ENCODE measurements at regions not wholly inside any gene's neighbourhood (a gene's known extent, or its start where the extent isn't known, plus 50 kb on each side); places are given as distances from the start of the nearest gene placed in this dataset.

GRCh38 chr2:151197184-151198108, 64.2 kb downstream of the RBM43 start:
- TF ChIP-seq POLR2AphosphoS5 (IDR thresholded peaks at IDR 0.05; ENCODE audit: borderline replicate concordance, low read depth, low read length) = no peak
- no peak for TF ChIP-seq EZH2 (IDR thresholded peaks at IDR 0.05)
- no peak for TF ChIP-seq FOXP2 (optimal IDR thresholded peaks at IDR 0.05; ENCODE audit: control extremely low read depth, extremely low read length, insufficient read depth)
- DNase-seq (ENCODE audit: low read depth, low spot score) = no peak
- Histone ChIP-seq H3K9me3 (ENCODE audit: low read depth, low read length) (no peaks in the 10 kb centered on the region), H3K4me3 (no peak overlapping the region), H3K9ac (ENCODE audit: insufficient read length) (no peak overlapping the region), H3K36me3 (ENCODE audit: insufficient read depth, low read length) (no peaks in the 10 kb centered on the region), H3K27ac (no peak overlapping the region)

GRCh38 chr2:151193576-151193975, 68.1 kb downstream of the RBM43 start:
- H3K4me3 ChIP-seq = no peak overlapping the region
- no peak overlapping the region for H3K27ac ChIP-seq
- DNase-seq (ENCODE audit: low read depth, low spot score) = no peak
- no peaks in the 10 kb centered on the region for H3K36me3 ChIP-seq (ENCODE audit: insufficient read depth, low read length)
- TF ChIP-seq EZH2 (IDR thresholded peaks at IDR 0.05) = no peak
- TF ChIP-seq POLR2AphosphoS5 (IDR thresholded peaks at IDR 0.05; ENCODE audit: borderline replicate concordance, low read depth, low read length) = no peak
- TF ChIP-seq FOXP2 (optimal IDR thresholded peaks at IDR 0.05; ENCODE audit: control extremely low read depth, extremely low read length, insufficient read depth) = no peak
- no peaks in the 10 kb centered on the region for H3K9me3 ChIP-seq (ENCODE audit: low read depth, low read length)
- no peak overlapping the region for H3K9ac ChIP-seq (ENCODE audit: insufficient read length)

- no peak for DNase-seq (ENCODE audit: low read depth, low spot score)
- Histone ChIP-seq H3K27ac (no peak overlapping the region), H3K9me3 (ENCODE audit: low read depth, low read length) (no peaks in the 10 kb centered on the region), H3K36me3 (ENCODE audit: insufficient read depth, low read length) (no peaks in the 10 kb centered on the region), H3K4me3 (no peak overlapping the region), H3K9ac (ENCODE audit: insufficient read length) (no peak overlapping the region)
- TF ChIP-seq FOXP2 (optimal IDR thresholded peaks at IDR 0.05; ENCODE audit: control extremely low read depth, extremely low read length, insufficient read depth) (no peak), EZH2 (IDR thresholded peaks at IDR 0.05) (no peak), POLR2AphosphoS5 (IDR thresholded peaks at IDR 0.05; ENCODE audit: borderline replicate concordance, low read depth, low read length) (no peak)
These were observed 69.0 kb downstream of the RBM43 start for GRCh38 chr2:151192681-151193080.

- no peak for DNase-seq (ENCODE audit: low read depth, low spot score)
- H3K9me3 ChIP-seq (ENCODE audit: low read depth, low read length) = no peaks in the 10 kb centered on the region
- no peak overlapping the region for H3K9ac ChIP-seq (ENCODE audit: insufficient read length)
- no peak overlapping the region for H3K4me3 ChIP-seq
- TF ChIP-seq EZH2 (IDR thresholded peaks at IDR 0.05) = no peak
- no peak for TF ChIP-seq POLR2AphosphoS5 (IDR thresholded peaks at IDR 0.05; ENCODE audit: borderline replicate concordance, low read depth, low read length)
- no peak for TF ChIP-seq FOXP2 (optimal IDR thresholded peaks at IDR 0.05; ENCODE audit: control extremely low read depth, extremely low read length, insufficient read depth)
- H3K36me3 ChIP-seq (ENCODE audit: insufficient read depth, low read length) = no peaks in the 10 kb centered on the region
- no peak overlapping the region for H3K27ac ChIP-seq
These were observed 70.7 kb downstream of the RBM43 start for GRCh38 chr2:151191001-151191400.

- Histone ChIP-seq H3K27ac (no peak overlapping the region), H3K9ac (ENCODE audit: insufficient read length) (no peak overlapping the region), H3K36me3 (ENCODE audit: insufficient read depth, low read length) (no peaks in the 10 kb centered on the region), H3K9me3 (ENCODE audit: low read depth, low read length) (no peaks in the 10 kb centered on the region), H3K4me3 (no peak overlapping the region)
- DNase-seq (ENCODE audit: low read depth, low spot score) = no peak
- TF ChIP-seq EZH2 (IDR thresholded peaks at IDR 0.05) (no peak), POLR2AphosphoS5 (IDR thresholded peaks at IDR 0.05; ENCODE audit: borderline replicate concordance, low read depth, low read length) (no peak), FOXP2 (optimal IDR thresholded peaks at IDR 0.05; ENCODE audit: control extremely low read depth, extremely low read length, insufficient read depth) (no peak)
These were observed 72.5 kb downstream of the RBM43 start for GRCh38 chr2:151189125-151189524.

- no peaks in the 10 kb centered on the region for H3K36me3 ChIP-seq (ENCODE audit: insufficient read depth, low read length)
- no peak overlapping the region for H3K9ac ChIP-seq (ENCODE audit: insufficient read length)
- no peaks in the 10 kb centered on the region for H3K9me3 ChIP-seq (ENCODE audit: low read depth, low read length)
- no peak for DNase-seq (ENCODE audit: low read depth, low spot score)
- H3K27ac ChIP-seq = no peak overlapping the region
- TF ChIP-seq EZH2 (IDR thresholded peaks at IDR 0.05) (no peak), FOXP2 (optimal IDR thresholded peaks at IDR 0.05; ENCODE audit: control extremely low read depth, extremely low read length, insufficient read depth) (no peak), POLR2AphosphoS5 (IDR thresholded peaks at IDR 0.05; ENCODE audit: borderline replicate concordance, low read depth, low read length) (no peak)
- H3K4me3 ChIP-seq = no peak overlapping the region
These were observed 75.7 kb downstream of the RBM43 start for GRCh38 chr2:151186011-151186410.

GRCh38 chr2:151182899-151183809, 78.5 kb downstream of the RBM43 start:
- H3K27ac ChIP-seq = no peak overlapping the region
- H3K9me3 ChIP-seq (ENCODE audit: low read depth, low read length) = no peaks in the 10 kb centered on the region
- DNase-seq (ENCODE audit: low read depth, low spot score) = no peak

GRCh38 chr2:151182396-151182795, 79.3 kb downstream of the RBM43 start:
- no peak overlapping the region for H3K9ac ChIP-seq (ENCODE audit: insufficient read length)
- H3K36me3 ChIP-seq (ENCODE audit: insufficient read depth, low read length) = no peaks in the 10 kb centered on the region
- H3K4me3 ChIP-seq = no peak overlapping the region
- DNase-seq (ENCODE audit: low read depth, low spot score) = no peak
- TF ChIP-seq EZH2 (IDR thresholded peaks at IDR 0.05) (no peak), FOXP2 (optimal IDR thresholded peaks at IDR 0.05; ENCODE audit: control extremely low read depth, extremely low read length, insufficient read depth) (no peak), POLR2AphosphoS5 (IDR thresholded peaks at IDR 0.05; ENCODE audit: borderline replicate concordance, low read depth, low read length) (no peak)
- H3K27ac ChIP-seq = no peak overlapping the region
- no peaks in the 10 kb centered on the region for H3K9me3 ChIP-seq (ENCODE audit: low read depth, low read length)

More at GRCh38 chr2:151182899-151183809, 78.5 kb downstream of the RBM43 start:
- H3K36me3 ChIP-seq (ENCODE audit: insufficient read depth, low read length) = no peaks in the 10 kb centered on the region
- TF ChIP-seq FOXP2 (optimal IDR thresholded peaks at IDR 0.05; ENCODE audit: control extremely low read depth, extremely low read length, insufficient read depth) (no peak), EZH2 (IDR thresholded peaks at IDR 0.05) (no peak), POLR2AphosphoS5 (IDR thresholded peaks at IDR 0.05; ENCODE audit: borderline replicate concordance, low read depth, low read length) (no peak)
- no peak overlapping the region for H3K4me3 ChIP-seq
- no peak overlapping the region for H3K9ac ChIP-seq (ENCODE audit: insufficient read length)
